Lower leg skin (tissue), 3 donors: ENCODE measurements at regions not wholly inside any gene's neighbourhood (a gene's known extent, or its start where the extent isn't known, plus 50 kb on each side); places are given as distances from the start of the nearest gene placed in this dataset.

ENCODE experiments used
- POLR2A ChIP-seq, 2 donors: fragments of 450-650 bp; IDR thresholded peaks; one replicate each; pipeline ENCODE4 v1.6.1; 2016 to 2017; ENCODE audit warnings: antibody characterized with exemption in 2 of 2, mild to moderate bottlenecking in 1 of 2, moderate library complexity in 1 of 2
- TF ChIP-seq, protein P1 (sequence below), 3 donors: fragments of 450-650 bp; IDR thresholded peaks; one replicate each; pipeline ENCODE4 v1.5.1; 2016; ENCODE audit warnings: antibody characterized with exemption in 3 of 3, mild to moderate bottlenecking in 3 of 3, moderate library complexity in 2 of 3

DNA sequence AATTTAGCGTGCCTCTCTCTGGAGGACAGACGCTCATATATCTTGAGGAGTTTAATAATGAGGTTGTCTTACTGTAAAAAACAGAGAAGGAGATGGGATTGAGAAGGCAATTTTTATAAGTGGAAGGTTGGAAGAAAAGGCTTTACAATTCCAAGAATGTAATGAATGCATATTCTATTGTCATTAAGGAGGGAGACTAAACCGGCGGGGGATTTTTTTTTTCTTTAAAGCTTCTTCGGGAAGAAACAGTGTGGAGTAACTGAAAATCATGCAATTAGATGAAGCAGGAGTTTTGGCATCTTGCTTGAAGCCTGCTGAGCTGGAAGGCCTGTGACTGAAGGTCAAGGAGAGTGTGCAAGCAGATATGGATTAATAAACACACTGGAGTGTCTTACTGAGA is 124.4 kb downstream of the HRH4 start:
- TF ChIP-seq, protein P1, sequence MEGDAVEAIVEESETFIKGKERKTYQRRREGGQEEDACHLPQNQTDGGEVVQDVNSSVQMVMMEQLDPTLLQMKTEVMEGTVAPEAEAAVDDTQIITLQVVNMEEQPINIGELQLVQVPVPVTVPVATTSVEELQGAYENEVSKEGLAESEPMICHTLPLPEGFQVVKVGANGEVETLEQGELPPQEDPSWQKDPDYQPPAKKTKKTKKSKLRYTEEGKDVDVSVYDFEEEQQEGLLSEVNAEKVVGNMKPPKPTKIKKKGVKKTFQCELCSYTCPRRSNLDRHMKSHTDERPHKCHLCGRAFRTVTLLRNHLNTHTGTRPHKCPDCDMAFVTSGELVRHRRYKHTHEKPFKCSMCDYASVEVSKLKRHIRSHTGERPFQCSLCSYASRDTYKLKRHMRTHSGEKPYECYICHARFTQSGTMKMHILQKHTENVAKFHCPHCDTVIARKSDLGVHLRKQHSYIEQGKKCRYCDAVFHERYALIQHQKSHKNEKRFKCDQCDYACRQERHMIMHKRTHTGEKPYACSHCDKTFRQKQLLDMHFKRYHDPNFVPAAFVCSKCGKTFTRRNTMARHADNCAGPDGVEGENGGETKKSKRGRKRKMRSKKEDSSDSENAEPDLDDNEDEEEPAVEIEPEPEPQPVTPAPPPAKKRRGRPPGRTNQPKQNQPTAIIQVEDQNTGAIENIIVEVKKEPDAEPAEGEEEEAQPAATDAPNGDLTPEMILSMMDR (IDR thresholded peaks at IDR 0.05), result no peak
- no peak for TF ChIP-seq POLR2A (IDR thresholded peaks at IDR 0.05)
